ENCODE measurements at regions not wholly inside any gene's neighbourhood (a gene's known extent, or its start where the extent isn't known, plus 50 kb on each side); places are given as distances from the start of the nearest gene placed in this dataset.

GRCh38 chr7:69516238-69516820, 81.9 kb upstream of the AUTS2 start:
- no peak overlapping the region for H3K4me3 Mint-ChIP-seq
- no peaks in the 10 kb centered on the region for H3K27me3 ChIP-seq (ENCODE audit: insufficient read depth)
- 0 out of 2 replicates have a peak, but pooled peaks cover 4% of the 10 kb centered on the region for H3F3A ChIP-seq (replicated peaks; ENCODE audit: low read depth)
- H3K9me3 Mint-ChIP-seq: no peaks in the 10 kb centered on the region
- H3K27ac ChIP-seq (ENCODE audit: low read depth): no peak overlapping the region
- no peaks in the 10 kb centered on the region for H4K20me1 ChIP-seq (replicated peaks; ENCODE audit: insufficient read depth)
- DNase-seq (ENCODE audit: low spot score) (no peak), ATAC-seq (no peak)
- H3K27ac Mint-ChIP-seq: no peak overlapping the region
- H3K4me1 Mint-ChIP-seq: peaks cover 16% of the 10 kb centered on the region; the same call in 2 of the 3 replicates
- H3K79me2 ChIP-seq (replicated peaks; ENCODE audit: insufficient read depth): no peaks in the 10 kb centered on the region
- H3K27me3 Mint-ChIP-seq (ENCODE audit: insufficient read depth, low read depth, poor library complexity): peaks cover 3% of the 10 kb centered on the region
- no peak overlapping the region for H3K4me3 ChIP-seq
- no peak overlapping the region for H2AFZ ChIP-seq
- H3K9me2 ChIP-seq (ENCODE audit: insufficient read depth): no peaks in the 10 kb centered on the region
- no peaks in the 10 kb centered on the region for H3K36me3 ChIP-seq (ENCODE audit: insufficient read depth)
- no peak for TF ChIP-seq REST (IDR thresholded peaks at IDR 0.05; ENCODE audit: unreplicated experiment)
- no peak for TF ChIP-seq ZNF114 (CRISPR knock-in tag; IDR thresholded peaks at IDR 0.05)
- TF ChIP-seq EZH2 (IDR thresholded peaks at IDR 0.05; ENCODE audit: low read depth, unreplicated experiment): no peak
- H3K4me2 ChIP-seq: no peak overlapping the region
- H3K36me3 Mint-ChIP-seq (ENCODE audit: low read depth): no peaks in the 10 kb centered on the region
- H3K4me1 ChIP-seq (ENCODE audit: insufficient read depth): peaks cover 27% of the 10 kb centered on the region

DNA sequence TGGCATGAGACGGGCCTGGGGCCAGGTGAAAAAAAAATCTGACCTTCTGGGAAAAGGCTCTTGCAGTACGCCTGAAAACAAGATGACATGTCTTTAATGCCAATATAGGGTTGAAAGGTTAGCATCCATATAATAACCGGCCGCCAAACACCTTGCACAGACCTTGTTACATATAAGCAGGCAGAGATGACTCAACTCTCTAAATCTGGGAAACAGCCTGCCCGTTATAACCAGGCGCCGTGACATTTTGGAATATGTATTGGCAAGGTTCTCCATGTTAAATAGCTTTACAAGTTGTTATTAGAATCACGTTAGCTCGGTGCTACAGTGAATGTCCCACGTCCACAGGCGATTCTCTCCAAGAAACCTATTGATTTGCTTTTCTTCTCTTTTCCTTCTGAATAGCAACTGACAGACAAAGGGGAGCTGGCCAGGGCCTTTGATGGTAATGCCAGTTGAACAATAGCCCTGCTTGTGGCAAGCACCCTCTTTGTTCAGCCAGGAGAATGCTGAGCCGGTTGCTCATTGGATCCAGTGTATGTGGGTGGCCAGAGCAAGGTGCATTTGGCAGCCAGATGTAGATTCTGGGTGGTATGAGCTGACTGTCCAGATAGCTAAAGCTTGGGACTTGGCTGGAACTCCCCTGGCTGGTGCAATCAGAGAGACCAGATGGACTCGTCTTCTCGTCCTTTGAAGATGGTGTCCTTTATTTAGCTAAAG, 80.1 kb upstream of the AUTS2 start:
- TF ChIP-seq ZNF114 (CRISPR knock-in tag; IDR thresholded peaks at IDR 0.05): peak; percentile 65; the same call in 1 of the 2 replicates
- TF ChIP-seq ZNF462 (CRISPR knock-in tag; IDR thresholded peaks at IDR 0.05): peak; percentile 90
- TF ChIP-seq EZH2 (IDR thresholded peaks at IDR 0.05; ENCODE audit: low read depth, unreplicated experiment): no peak
- Histone ChIP-seq H3K4me3 (peak overlapping the region; percentile 0; the same call in 1 of the 2 replicates), H3K79me2 (replicated peaks; ENCODE audit: insufficient read depth) (no peaks in the 10 kb centered on the region), H3F3A (replicated peaks; ENCODE audit: low read depth) (0 out of 2 replicates have a peak, but pooled peaks cover 4% of the 10 kb centered on the region), H3K36me3 (ENCODE audit: insufficient read depth) (no peaks in the 10 kb centered on the region), H3K27ac (ENCODE audit: low read depth) (peak overlapping the region; percentile 64; the same call in 1 of the 2 replicates), H3K4me2 (peak overlapping the region; percentile 44), H2AFZ (no peak overlapping the region), H3K27me3 (ENCODE audit: insufficient read depth) (no peaks in the 10 kb centered on the region), H3K9me2 (ENCODE audit: insufficient read depth) (no peaks in the 10 kb centered on the region), H4K20me1 (replicated peaks; ENCODE audit: insufficient read depth) (no peaks in the 10 kb centered on the region), H3K4me1 (ENCODE audit: insufficient read depth) (peaks cover 27% of the 10 kb centered on the region)
- Mint-ChIP-seq H3K4me3 (peak overlapping the region; percentile 23; the same call in 1 of the 3 replicates), H3K27ac (peak overlapping the region; percentile 80), H3K36me3 (ENCODE audit: low read depth) (no peaks in the 10 kb centered on the region), H3K4me1 (peaks cover 16% of the 10 kb centered on the region; the same call in 2 of the 3 replicates), H3K27me3 (ENCODE audit: insufficient read depth, low read depth, poor library complexity) (peaks cover 3% of the 10 kb centered on the region), H3K9me3 (no peaks in the 10 kb centered on the region)
- ATAC-seq: peak; percentile 99
- peak; percentile 79 for DNase-seq (ENCODE audit: low spot score)
